Fibroblast of lung (primary cell): ENCODE measurements at regions not wholly inside any gene's neighbourhood (a gene's known extent, or its start where the extent isn't known, plus 50 kb on each side); places are given as distances from the start of the nearest gene placed in this dataset.

ENCODE experiments used
- DNase-seq, 2 donors: peaks; one replicate each; pipeline versions ENCODE4 v3.0.0 to v3.0.0-alpha.2; 2010; ENCODE audit warnings: low read depth in 2 of 2
- H2AFZ ChIP-seq: 2 replicates; pipeline ENCODE4 v1.5.1; 2012; ENCODE audit warnings: low read length, control low read depth, inconsistent platforms
- H3K27ac ChIP-seq: 2 replicates; pipeline ENCODE4 v1.5.1; 2011; ENCODE audit warnings: low read length, control low read depth; ENCODE audit not compliant: insufficient read depth
- H3K27me3 ChIP-seq: 2 replicates; pipeline ENCODE4 v1.5.1; 2011; ENCODE audit warnings: mild to moderate bottlenecking, low read length; ENCODE audit not compliant: control insufficient read depth, insufficient read depth
- H3K36me3 ChIP-seq: 2 replicates; pipeline ENCODE4 v1.5.1; 2011; ENCODE audit warnings: low read length; ENCODE audit not compliant: control insufficient read depth, insufficient read depth
- H3K4me1 ChIP-seq: 2 replicates; pipeline ENCODE4 v1.5.1; 2011; ENCODE audit warnings: low read length; ENCODE audit not compliant: control insufficient read depth, insufficient read depth; ENCODE audit errors: extremely low read depth
- H3K4me2 ChIP-seq: 2 replicates; pipeline ENCODE4 v1.5.1; 2011; ENCODE audit warnings: low read length, control low read depth; ENCODE audit not compliant: insufficient read depth; ENCODE audit errors: extremely low read depth
- H3K4me3 ChIP-seq, 4 experiments: fragments of 200-600 bp in 1 of 4; sonication (generic) in 1 of 4; replicated peaks in 1 of 4; 2 replicates each; pipeline ENCODE4 v1.5.1; 2011 to 2016; ENCODE audit warnings: low read length in 4 of 4, low read depth in 3 of 4, mild to moderate bottlenecking in 3 of 4, control low read depth in 2 of 4, inconsistent platforms in 1 of 4, mixed read lengths in 1 of 4; ENCODE audit not compliant: insufficient read depth in 1 of 4; ENCODE audit errors: control extremely low read depth in 1 of 4
- H3K79me2 ChIP-seq: 2 replicates; pipeline ENCODE4 v1.5.1; 2012; ENCODE audit warnings: mild to moderate bottlenecking, low read length, inconsistent platforms; ENCODE audit not compliant: control insufficient read depth, insufficient read depth
- H3K9ac ChIP-seq: 2 replicates; pipeline ENCODE4 v1.5.1; 2011; ENCODE audit warnings: mild to moderate bottlenecking, low read length, control low read depth; ENCODE audit not compliant: insufficient read depth
- H3K9me3 ChIP-seq: 2 replicates; pipeline ENCODE4 v1.5.1; 2012; ENCODE audit warnings: low read depth, low read length; ENCODE audit not compliant: control insufficient read depth, insufficient read depth
- H4K20me1 ChIP-seq: 2 replicates; pipeline ENCODE4 v1.5.1; 2011; ENCODE audit warnings: low read length; ENCODE audit not compliant: control insufficient read depth, insufficient read depth; ENCODE audit errors: extremely low read depth
- CTCF ChIP-seq, 2 donors: IDR thresholded peaks in 1 of 2; conservative IDR thresholded peaks in 1 of 2; 1 replicate in 1 of 2; 2 replicates in 1 of 2; pipeline ENCODE4 v1.5.1; 2011 to 2012; ENCODE audit warnings: low read length in 2 of 2, control low read depth in 1 of 2, inconsistent platforms in 1 of 2, low read depth in 1 of 2, mild to moderate bottlenecking in 1 of 2
- EZH2 ChIP-seq: IDR thresholded peaks from 2 replicates; pipeline ENCODE4 v1.5.1; 2012; ENCODE audit warnings: low read length, control low read depth, mild to moderate bottlenecking; ENCODE audit errors: missing control alignments

- Histone ChIP-seq H3K9ac (no peak overlapping the region), H3K27ac (no peak overlapping the region), H3K4me1 (no peaks in the 10 kb centered on the region), H3K36me3 (no peaks in the 10 kb centered on the region), H4K20me1 (no peaks in the 10 kb centered on the region), H3K4me2 (no peak overlapping the region), H3K9me3 (no peaks in the 10 kb centered on the region), H3K79me2 (no peaks in the 10 kb centered on the region), H3K27me3 (no peaks in the 10 kb centered on the region), H3K4me3 (no peak overlapping the region), H2AFZ (no peak overlapping the region)
- TF ChIP-seq CTCF (conservative IDR thresholded peaks at IDR 0.05 in 1 of 2, IDR thresholded peaks at IDR 0.05 in 1 of 2; ENCODE audit: low read depth in 1 of 2, low read length in 2 of 2) = no peak
- no peak for TF ChIP-seq EZH2
- peak in 1 of 2 donors; percentile 59 for DNase-seq
Measured at GRCh38 chr10:4229106-4229505, 444.1 kb upstream of the KLF6 start.

- no peak for DNase-seq
- H3K9me3 ChIP-seq = no peaks in the 10 kb centered on the region
- H3K9ac ChIP-seq = no peak overlapping the region
- H3K4me2 ChIP-seq = no peak overlapping the region
- H3K27ac ChIP-seq = no peak overlapping the region
- H3K4me1 ChIP-seq = no peaks in the 10 kb centered on the region
- no peak overlapping the region for H2AFZ ChIP-seq
- TF ChIP-seq CTCF (conservative IDR thresholded peaks at IDR 0.05 in 1 of 2, IDR thresholded peaks at IDR 0.05 in 1 of 2; ENCODE audit: low read depth in 1 of 2, low read length in 2 of 2) = no peak
- no peak for TF ChIP-seq EZH2
- H3K79me2 ChIP-seq = no peaks in the 10 kb centered on the region
- no peaks in the 10 kb centered on the region for H4K20me1 ChIP-seq
- H3K36me3 ChIP-seq = no peaks in the 10 kb centered on the region
- H3K27me3 ChIP-seq = no peaks in the 10 kb centered on the region
- H3K4me3 ChIP-seq = no peak overlapping the region
Measured at GRCh38 chr10:4227586-4227985, 442.6 kb upstream of the KLF6 start.

- Histone ChIP-seq H3K79me2 (no peaks in the 10 kb centered on the region), H2AFZ (no peak overlapping the region), H3K4me3 (no peak overlapping the region), H4K20me1 (no peaks in the 10 kb centered on the region), H3K9me3 (no peaks in the 10 kb centered on the region), H3K36me3 (no peaks in the 10 kb centered on the region), H3K27ac (no peak overlapping the region), H3K4me2 (no peak overlapping the region), H3K27me3 (no peaks in the 10 kb centered on the region), H3K9ac (no peak overlapping the region), H3K4me1 (no peaks in the 10 kb centered on the region)
- no peak for TF ChIP-seq EZH2
- no peak for TF ChIP-seq CTCF (conservative IDR thresholded peaks at IDR 0.05 in 1 of 2, IDR thresholded peaks at IDR 0.05 in 1 of 2; ENCODE audit: low read depth in 1 of 2, low read length in 2 of 2)
- DNase-seq = no peak
Measured at GRCh38 chr10:4226941-4227540, 442.0 kb upstream of the KLF6 start.
